ENCODE measurements at regions not wholly inside any gene's neighbourhood (a gene's known extent, or its start where the extent isn't known, plus 50 kb on each side); places are given as distances from the start of the nearest gene placed in this dataset.

DNA sequence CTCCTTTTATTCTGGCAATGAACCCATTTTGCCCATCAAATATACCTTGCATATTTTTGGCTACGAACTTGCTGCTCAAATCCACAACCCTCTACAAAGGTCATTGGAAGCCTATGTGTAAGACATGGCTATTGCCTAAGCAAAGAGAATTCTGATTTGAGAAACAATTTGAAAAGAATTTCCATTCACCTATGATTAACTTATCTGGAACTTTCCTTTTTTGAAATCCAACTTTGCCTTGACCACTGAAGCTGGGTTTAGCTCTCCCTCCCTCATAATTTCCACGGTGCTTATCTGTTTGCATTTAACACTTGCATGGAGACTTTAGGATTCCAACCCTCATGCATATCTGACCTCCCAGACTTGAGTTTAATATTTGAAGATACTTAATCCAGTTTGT, 1514.7 kb upstream of the SLC10A2 start:
- Mint-ChIP-seq H3K27ac (no peak overlapping the region), H3K36me3 (no peaks in the 10 kb centered on the region), H3K27me3 (no peaks in the 10 kb centered on the region), H3K4me3 (no peak overlapping the region), H3K9me3 (peaks cover 1 to 12% (median 7%) of the 10 kb centered on the region in 7 donors), H3K4me1 (no peaks in the 10 kb centered on the region)
- Histone ChIP-seq H3K4me1 (ENCODE audit: control insufficient read depth, insufficient read depth, low read length, poor library complexity, severe bottlenecking) (no peaks in the 10 kb centered on the region), H3K9me3 (ENCODE audit: control insufficient read depth in 2 of 2, low read length in 2 of 2) (no peaks in the 10 kb centered on the region), H3K4me3 (ENCODE audit: low read depth, low read length) (no peak overlapping the region), H3K36me3 (ENCODE audit: control insufficient read depth, insufficient read depth, low read length) (no peaks in the 10 kb centered on the region), H3K27me3 (ENCODE audit: control insufficient read depth, insufficient read depth, low read length) (no peaks in the 10 kb centered on the region), H3K27ac (ENCODE audit: insufficient read depth, low read length, poor library complexity, severe bottlenecking) (no peak overlapping the region)
- DNase-seq (no peak), ATAC-seq (ENCODE audit: low read depth in 2 of 2) (no peak)

DNA sequence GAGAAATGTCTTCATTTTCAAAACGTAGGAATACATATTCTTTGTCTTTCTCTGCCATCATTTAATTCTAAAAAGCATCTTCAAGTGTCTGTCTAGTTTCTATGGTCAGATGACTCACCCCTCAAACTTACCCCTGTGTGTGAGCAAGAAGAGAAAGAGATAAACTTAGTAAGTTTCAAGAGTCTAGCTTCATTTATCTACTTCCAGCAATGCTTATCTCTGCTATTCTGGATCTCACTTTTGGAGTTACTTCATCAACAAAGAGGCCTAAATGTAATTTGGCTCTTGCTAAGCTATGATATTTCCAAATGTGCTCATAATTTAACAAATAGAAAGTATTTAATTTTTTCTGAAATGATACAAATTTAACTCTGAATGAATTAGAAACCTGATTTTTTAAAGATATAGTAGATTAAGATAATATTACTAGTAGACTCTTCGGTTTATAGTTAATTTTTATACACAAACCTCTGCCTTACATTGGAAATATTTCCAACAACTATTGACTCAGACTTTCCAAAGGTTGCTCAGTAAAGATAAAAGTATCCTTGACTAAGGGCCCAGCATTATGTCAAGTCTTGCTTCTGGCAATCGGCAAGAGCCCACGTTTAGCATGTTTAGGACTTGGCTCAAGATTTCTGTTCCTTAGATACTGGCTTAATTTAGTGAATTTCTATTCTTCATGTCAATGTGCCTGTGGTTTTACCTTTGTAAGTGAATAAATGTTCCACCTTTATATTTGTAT, 1511.0 kb upstream of the SLC10A2 start:
- Histone ChIP-seq H3K9me3 (ENCODE audit: control insufficient read depth in 2 of 2, low read length in 2 of 2) (no peaks in the 10 kb centered on the region), H3K27ac (ENCODE audit: insufficient read depth, low read length, poor library complexity, severe bottlenecking) (no peak overlapping the region), H3K27me3 (ENCODE audit: control insufficient read depth, insufficient read depth, low read length) (no peaks in the 10 kb centered on the region), H3K36me3 (ENCODE audit: control insufficient read depth, insufficient read depth, low read length) (no peaks in the 10 kb centered on the region), H3K4me3 (ENCODE audit: low read depth, low read length) (no peak overlapping the region), H3K4me1 (ENCODE audit: control insufficient read depth, insufficient read depth, low read length, poor library complexity, severe bottlenecking) (no peaks in the 10 kb centered on the region)
- no peak overlapping the region for H3K4me3 Mint-ChIP-seq
- ATAC-seq (ENCODE audit: low read depth in 2 of 2) (no peak), DNase-seq (no peak)
- H3K27ac Mint-ChIP-seq, result peak overlapping the region in 1 of 3 donors; percentile 16
- no peaks in the 10 kb centered on the region for H3K27me3 Mint-ChIP-seq
- peaks cover 6 to 18% (median 10%) of the 10 kb centered on the region in 7 donors for H3K9me3 Mint-ChIP-seq
- H3K4me1 Mint-ChIP-seq, result no peaks in the 10 kb centered on the region
- H3K36me3 Mint-ChIP-seq, result no peaks in the 10 kb centered on the region

DNA sequence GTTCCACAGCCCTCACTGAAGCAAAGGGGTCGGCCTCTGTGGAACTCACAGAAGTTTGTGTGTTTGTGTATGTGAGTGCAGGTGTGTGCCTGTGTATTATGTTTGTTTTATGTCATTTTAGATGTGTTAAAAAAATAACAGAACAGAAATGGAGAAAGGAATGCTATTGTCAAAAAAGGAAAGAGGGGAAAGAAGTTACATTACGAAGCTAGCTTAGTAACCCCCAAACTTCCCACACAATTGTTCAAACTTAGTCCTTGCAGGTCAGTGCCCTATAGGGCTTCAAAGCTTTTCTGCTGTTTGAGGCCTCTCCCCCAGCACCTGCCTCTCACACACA, 1505.6 kb upstream of the SLC10A2 start:
- Mint-ChIP-seq H3K27me3 (no peaks in the 10 kb centered on the region), H3K36me3 (no peaks in the 10 kb centered on the region), H3K4me3 (no peak overlapping the region), H3K27ac (no peak overlapping the region), H3K4me1 (no peaks in the 10 kb centered on the region), H3K9me3 (peaks cover 0 to 14% (median 4%) of the 10 kb centered on the region in 7 donors)
- no peaks in the 10 kb centered on the region for H3K9me3 ChIP-seq (ENCODE audit: control insufficient read depth in 2 of 2, low read length in 2 of 2)
- DNase-seq (no peak), ATAC-seq (ENCODE audit: low read depth in 2 of 2) (no peak)
- no peaks in the 10 kb centered on the region for H3K4me1 ChIP-seq (ENCODE audit: control insufficient read depth, insufficient read depth, low read length, poor library complexity, severe bottlenecking)
- no peak overlapping the region for H3K27ac ChIP-seq (ENCODE audit: insufficient read depth, low read length, poor library complexity, severe bottlenecking)
- no peaks in the 10 kb centered on the region for H3K36me3 ChIP-seq (ENCODE audit: control insufficient read depth, insufficient read depth, low read length)
- H3K27me3 ChIP-seq (ENCODE audit: control insufficient read depth, insufficient read depth, low read length), result no peaks in the 10 kb centered on the region
- H3K4me3 ChIP-seq (ENCODE audit: low read depth, low read length), result no peak overlapping the region

DNA sequence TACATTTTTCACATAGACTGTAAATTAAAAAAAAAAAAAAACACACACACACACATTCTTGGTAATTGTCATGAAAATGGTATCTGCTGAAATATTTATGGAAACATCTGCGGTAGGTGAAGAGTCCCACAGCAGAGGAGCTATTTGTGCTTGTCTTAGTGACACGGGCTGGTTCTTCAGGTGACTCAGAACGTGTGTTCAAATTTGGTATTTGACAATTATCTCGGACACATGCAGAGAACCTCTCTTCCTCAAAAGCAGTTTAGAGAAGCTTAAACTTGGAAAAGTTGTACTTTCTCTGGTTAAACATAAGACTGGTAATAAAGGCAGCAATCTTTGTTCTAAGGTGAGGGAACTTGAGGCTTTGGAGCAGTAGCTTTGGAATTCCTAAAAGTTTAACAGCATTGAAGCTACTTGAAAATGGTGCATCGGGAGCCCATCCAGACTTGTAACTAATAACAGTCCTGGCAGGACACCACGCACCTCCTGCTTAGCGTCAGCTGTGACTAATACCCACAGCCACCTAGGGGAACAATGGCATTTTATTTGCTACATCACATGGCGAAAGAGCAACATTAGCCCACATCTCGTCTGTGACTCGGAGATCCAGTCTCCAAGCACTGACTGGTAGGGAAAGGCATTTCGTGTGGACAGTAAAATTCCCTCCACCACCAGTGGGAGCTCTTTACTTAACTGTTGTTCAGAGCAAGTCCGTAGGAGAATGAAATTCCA, 1505.1 kb upstream of the SLC10A2 start:
- Mint-ChIP-seq H3K4me1 (no peaks in the 10 kb centered on the region), H3K4me3 (no peak overlapping the region), H3K36me3 (no peaks in the 10 kb centered on the region), H3K27me3 (no peaks in the 10 kb centered on the region), H3K9me3 (peaks cover 0 to 14% (median 4%) of the 10 kb centered on the region in 7 donors), H3K27ac (no peak overlapping the region)
- H3K9me3 ChIP-seq (ENCODE audit: control insufficient read depth in 2 of 2, low read length in 2 of 2), result no peaks in the 10 kb centered on the region
- no peak for DNase-seq
- H3K27ac ChIP-seq (ENCODE audit: insufficient read depth, low read length, poor library complexity, severe bottlenecking), result no peak overlapping the region
- no peak overlapping the region for H3K4me3 ChIP-seq (ENCODE audit: low read depth, low read length)
- H3K36me3 ChIP-seq (ENCODE audit: control insufficient read depth, insufficient read depth, low read length), result no peaks in the 10 kb centered on the region
- no peak for ATAC-seq (ENCODE audit: low read depth in 2 of 2)
- H3K4me1 ChIP-seq (ENCODE audit: control insufficient read depth, insufficient read depth, low read length, poor library complexity, severe bottlenecking), result no peaks in the 10 kb centered on the region
- H3K27me3 ChIP-seq (ENCODE audit: control insufficient read depth, insufficient read depth, low read length), result no peaks in the 10 kb centered on the region

DNA sequence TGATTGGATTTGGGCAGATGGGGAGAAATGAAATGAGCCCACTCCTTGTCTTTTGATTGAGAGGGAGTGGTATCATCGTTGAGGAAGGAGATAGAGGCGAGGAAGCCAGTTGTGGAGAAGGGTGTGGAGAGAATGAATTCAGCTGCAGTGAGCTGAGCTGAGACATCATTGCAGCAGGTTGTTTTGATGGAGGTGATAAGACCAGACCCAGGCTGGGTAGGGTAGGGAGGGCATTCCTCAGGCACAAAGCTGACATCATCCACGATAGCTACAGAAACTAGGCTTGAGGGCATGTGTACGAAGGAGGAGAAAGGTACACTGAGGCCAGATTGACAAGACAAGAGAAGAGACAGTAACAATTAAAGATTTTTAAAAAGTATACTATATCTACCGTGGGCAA, 1500.9 kb upstream of the SLC10A2 start:
- Mint-ChIP-seq H3K27me3 (no peaks in the 10 kb centered on the region), H3K4me3 (no peak overlapping the region), H3K27ac (no peak overlapping the region), H3K9me3 (peaks cover 2 to 10% (median 5%) of the 10 kb centered on the region in 7 donors), H3K36me3 (no peaks in the 10 kb centered on the region), H3K4me1 (no peaks in the 10 kb centered on the region)
- H3K27me3 ChIP-seq (ENCODE audit: control insufficient read depth, insufficient read depth, low read length), result no peaks in the 10 kb centered on the region
- H3K9me3 ChIP-seq (ENCODE audit: control insufficient read depth in 2 of 2, low read length in 2 of 2), result no peaks in the 10 kb centered on the region
- H3K36me3 ChIP-seq (ENCODE audit: control insufficient read depth, insufficient read depth, low read length), result no peaks in the 10 kb centered on the region
- no peak overlapping the region for H3K27ac ChIP-seq (ENCODE audit: insufficient read depth, low read length, poor library complexity, severe bottlenecking)
- H3K4me3 ChIP-seq (ENCODE audit: low read depth, low read length), result no peak overlapping the region
- DNase-seq (no peak), ATAC-seq (ENCODE audit: low read depth in 2 of 2) (no peak)
- H3K4me1 ChIP-seq (ENCODE audit: control insufficient read depth, insufficient read depth, low read length, poor library complexity, severe bottlenecking), result no peaks in the 10 kb centered on the region

DNA sequence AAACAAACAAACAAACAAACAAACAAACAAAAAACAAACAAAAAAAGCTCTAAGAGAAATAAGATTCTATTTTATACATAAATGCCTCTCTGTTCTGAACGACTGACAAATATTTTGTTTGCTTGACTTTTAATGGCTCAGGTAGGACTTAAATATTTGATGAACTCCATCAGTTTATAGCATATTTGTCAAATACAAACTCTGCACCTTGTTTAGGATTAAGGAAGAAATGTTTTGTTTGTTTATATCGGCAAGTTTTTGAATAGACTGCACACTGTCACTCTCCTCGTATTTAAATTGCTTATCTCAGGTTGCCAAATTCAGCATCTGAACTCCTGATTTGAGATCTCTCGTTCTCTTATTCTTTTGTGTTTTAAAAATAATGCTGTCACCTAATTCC, 1499.7 kb upstream of the SLC10A2 start:
- Mint-ChIP-seq H3K27me3 (no peaks in the 10 kb centered on the region), H3K4me3 (no peak overlapping the region), H3K36me3 (no peaks in the 10 kb centered on the region), H3K9me3 (peaks cover 2 to 10% (median 5%) of the 10 kb centered on the region in 7 donors), H3K4me1 (no peaks in the 10 kb centered on the region), H3K27ac (no peak overlapping the region)
- no peaks in the 10 kb centered on the region for H3K9me3 ChIP-seq (ENCODE audit: control insufficient read depth in 2 of 2, low read length in 2 of 2)
- DNase-seq (no peak), ATAC-seq (ENCODE audit: low read depth in 2 of 2) (no peak)
- H3K27ac ChIP-seq (ENCODE audit: insufficient read depth, low read length, poor library complexity, severe bottlenecking), result no peak overlapping the region
- no peaks in the 10 kb centered on the region for H3K4me1 ChIP-seq (ENCODE audit: control insufficient read depth, insufficient read depth, low read length, poor library complexity, severe bottlenecking)
- no peaks in the 10 kb centered on the region for H3K27me3 ChIP-seq (ENCODE audit: control insufficient read depth, insufficient read depth, low read length)
- no peak overlapping the region for H3K4me3 ChIP-seq (ENCODE audit: low read depth, low read length)
- no peaks in the 10 kb centered on the region for H3K36me3 ChIP-seq (ENCODE audit: control insufficient read depth, insufficient read depth, low read length)

DNA sequence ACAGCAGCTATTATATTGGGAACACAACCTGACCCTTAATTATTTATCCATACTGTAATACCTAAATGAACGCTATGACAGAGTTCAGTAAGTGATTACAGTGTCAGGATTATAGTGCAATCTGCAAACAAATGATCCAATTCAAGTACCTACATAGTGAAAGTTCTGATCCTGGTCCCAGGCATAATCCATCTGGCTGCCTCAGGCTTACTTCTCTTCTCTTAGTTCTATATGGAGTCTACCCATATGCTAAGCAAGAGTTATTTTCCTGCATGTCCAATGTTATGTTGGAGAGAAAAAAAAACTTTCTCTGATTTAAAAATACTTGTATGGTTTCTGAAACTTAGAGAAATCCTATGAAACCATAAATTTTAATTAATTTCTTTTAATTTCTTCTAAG, 1487.7 kb upstream of the SLC10A2 start:
- Histone ChIP-seq H3K27me3 (ENCODE audit: control insufficient read depth, insufficient read depth, low read length) (no peaks in the 10 kb centered on the region), H3K9me3 (ENCODE audit: control insufficient read depth in 2 of 2, low read length in 2 of 2) (no peaks in the 10 kb centered on the region), H3K4me1 (ENCODE audit: control insufficient read depth, insufficient read depth, low read length, poor library complexity, severe bottlenecking) (no peaks in the 10 kb centered on the region), H3K4me3 (ENCODE audit: low read depth, low read length) (no peak overlapping the region), H3K36me3 (ENCODE audit: control insufficient read depth, insufficient read depth, low read length) (no peaks in the 10 kb centered on the region), H3K27ac (ENCODE audit: insufficient read depth, low read length, poor library complexity, severe bottlenecking) (no peak overlapping the region)
- Mint-ChIP-seq H3K27me3 (no peaks in the 10 kb centered on the region), H3K9me3 (peaks cover 0 to 16% (median 3%) of the 10 kb centered on the region in 7 donors), H3K4me1 (no peaks in the 10 kb centered on the region), H3K27ac (peak overlapping the region in 1 of 3 donors; percentile 82), H3K36me3 (no peaks in the 10 kb centered on the region), H3K4me3 (no peak overlapping the region)
- ATAC-seq (ENCODE audit: low read depth in 2 of 2) (no peak), DNase-seq (no peak)

DNA sequence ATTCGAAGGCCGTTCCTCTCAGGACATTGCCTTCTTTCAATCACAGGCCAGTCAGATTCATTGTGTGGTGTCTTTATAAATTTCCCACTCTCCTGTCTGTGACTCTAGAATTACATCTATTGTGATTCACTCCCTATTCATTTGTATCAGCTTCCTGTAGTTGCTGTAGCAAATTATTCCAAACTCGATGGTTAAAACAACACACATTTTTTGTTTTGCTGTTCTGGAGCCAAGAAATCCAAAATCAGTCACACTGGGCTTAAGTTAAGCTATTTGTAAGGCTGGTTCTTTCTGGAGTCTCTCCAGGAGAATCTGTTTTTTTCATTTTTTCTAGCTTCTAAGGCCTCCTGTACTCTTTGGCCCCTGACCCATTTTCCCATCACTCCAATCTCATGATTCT, 1487.0 kb upstream of the SLC10A2 start:
- ATAC-seq (ENCODE audit: low read depth in 2 of 2), result no peak

More for the DNA sequence above, 1487.0 kb upstream of the SLC10A2 start:
- H3K4me3 Mint-ChIP-seq, result no peak overlapping the region
- no peak overlapping the region for H3K4me3 ChIP-seq (ENCODE audit: low read depth, low read length)
- H3K9me3 Mint-ChIP-seq, result peaks cover 0 to 16% (median 4%) of the 10 kb centered on the region in 7 donors
- H3K9me3 ChIP-seq (ENCODE audit: control insufficient read depth in 2 of 2, low read length in 2 of 2), result no peaks in the 10 kb centered on the region
- no peaks in the 10 kb centered on the region for H3K27me3 Mint-ChIP-seq
- H3K4me1 ChIP-seq (ENCODE audit: control insufficient read depth, insufficient read depth, low read length, poor library complexity, severe bottlenecking), result no peaks in the 10 kb centered on the region
- H3K27ac Mint-ChIP-seq, result peak overlapping the region in 1 of 3 donors; percentile 82
- DNase-seq, result no peak
- H3K27ac ChIP-seq (ENCODE audit: insufficient read depth, low read length, poor library complexity, severe bottlenecking), result no peak overlapping the region
- no peaks in the 10 kb centered on the region for H3K36me3 ChIP-seq (ENCODE audit: control insufficient read depth, insufficient read depth, low read length)
- no peaks in the 10 kb centered on the region for H3K4me1 Mint-ChIP-seq
- no peaks in the 10 kb centered on the region for H3K36me3 Mint-ChIP-seq
- no peaks in the 10 kb centered on the region for H3K27me3 ChIP-seq (ENCODE audit: control insufficient read depth, insufficient read depth, low read length)

All from CD4-positive, CD25-positive, alpha-beta regulatory T cell (primary cell).